ENCODE measurements at regions not wholly inside any gene's neighbourhood (a gene's known extent, or its start where the extent isn't known, plus 50 kb on each side); places are given as distances from the start of the nearest gene placed in this dataset.

- Histone ChIP-seq H3K36me3 (ENCODE audit: control insufficient read depth in 2 of 3, insufficient read depth in 3 of 3, low read length in 3 of 3) (no peaks in the 10 kb centered on the region), H3K27ac (ENCODE audit: low read depth in 2 of 2, low read length in 2 of 2) (no peak overlapping the region), H3K9ac (ENCODE audit: low read length in 3 of 3) (no peak overlapping the region), H3K9me3 (ENCODE audit: control insufficient read depth in 2 of 3, insufficient read depth in 1 of 3, low read length in 3 of 3) (peaks cover 0 to 3% (median 0%) of the 10 kb centered on the region in 3 donors), H3K27me3 (ENCODE audit: control insufficient read depth, insufficient read depth, low read length) (no peaks in the 10 kb centered on the region), H3K4me1 (ENCODE audit: control insufficient read depth in 2 of 3, insufficient read depth in 2 of 3, low read depth in 1 of 3, low read length in 3 of 3) (peaks cover 0 to 2% (median 0%) of the 10 kb centered on the region in 3 donors), H3K4me3 (ENCODE audit: low read length in 3 of 3) (no peak overlapping the region)
- intact Hi-C loops (cut with DNase I): no loop called here
- FAIRE-seq (no peak), DNase-seq (no peak)
- TF ChIP-seq CTCF (IDR thresholded peaks at IDR 0.05; ENCODE audit: borderline replicate concordance, extremely low read depth, insufficient read depth): no peak
Observed at GRCh38 chr9:33677961-33678360, 117.4 kb upstream of the PRSS3 start.

- no peaks in the 10 kb centered on the region for H3K36me3 ChIP-seq (ENCODE audit: control insufficient read depth in 2 of 3, insufficient read depth in 3 of 3, low read length in 3 of 3)
- H3K9me3 ChIP-seq (ENCODE audit: control insufficient read depth in 2 of 3, insufficient read depth in 1 of 3, low read length in 3 of 3): no peaks in the 10 kb centered on the region
- intact Hi-C loops (cut with DNase I): no loop called here
- no peak overlapping the region for H3K4me3 ChIP-seq (ENCODE audit: low read length in 3 of 3)
- H3K27me3 ChIP-seq (ENCODE audit: control insufficient read depth, insufficient read depth, low read length): no peaks in the 10 kb centered on the region
- H3K9ac ChIP-seq (ENCODE audit: low read length in 3 of 3): no peak overlapping the region
- no peaks in the 10 kb centered on the region for H3K4me1 ChIP-seq (ENCODE audit: control insufficient read depth in 2 of 3, insufficient read depth in 2 of 3, low read depth in 1 of 3, low read length in 3 of 3)
- FAIRE-seq: no peak
- no peak for DNase-seq
- H3K27ac ChIP-seq (ENCODE audit: low read depth in 2 of 2, low read length in 2 of 2): no peak overlapping the region
- TF ChIP-seq CTCF (IDR thresholded peaks at IDR 0.05; ENCODE audit: borderline replicate concordance, extremely low read depth, insufficient read depth): no peak
Observed at GRCh38 chr9:33682551-33682950, 112.8 kb upstream of the PRSS3 start.

- H3K9ac ChIP-seq (ENCODE audit: low read length in 3 of 3): no peak overlapping the region
- no peaks in the 10 kb centered on the region for H3K4me1 ChIP-seq (ENCODE audit: control insufficient read depth in 2 of 3, insufficient read depth in 2 of 3, low read depth in 1 of 3, low read length in 3 of 3)
- H3K36me3 ChIP-seq (ENCODE audit: control insufficient read depth in 2 of 3, insufficient read depth in 3 of 3, low read length in 3 of 3): no peaks in the 10 kb centered on the region
- FAIRE-seq (no peak), DNase-seq (no peak)
- H3K9me3 ChIP-seq (ENCODE audit: control insufficient read depth in 2 of 3, insufficient read depth in 1 of 3, low read length in 3 of 3): no peaks in the 10 kb centered on the region
- no peaks in the 10 kb centered on the region for H3K27me3 ChIP-seq (ENCODE audit: control insufficient read depth, insufficient read depth, low read length)
- H3K27ac ChIP-seq (ENCODE audit: low read depth in 2 of 2, low read length in 2 of 2): no peak overlapping the region
- intact Hi-C loops (cut with DNase I): no loop called here
- H3K4me3 ChIP-seq (ENCODE audit: low read length in 3 of 3): no peak overlapping the region
- no peak for TF ChIP-seq CTCF (IDR thresholded peaks at IDR 0.05; ENCODE audit: borderline replicate concordance, extremely low read depth, insufficient read depth)
Observed at GRCh38 chr9:33684831-33685230, 110.5 kb upstream of the PRSS3 start.

- Histone ChIP-seq H3K27ac (ENCODE audit: low read depth in 2 of 2, low read length in 2 of 2) (no peak overlapping the region), H3K4me3 (ENCODE audit: low read length in 3 of 3) (no peak overlapping the region), H3K27me3 (ENCODE audit: control insufficient read depth, insufficient read depth, low read length) (no peaks in the 10 kb centered on the region), H3K36me3 (ENCODE audit: control insufficient read depth in 2 of 3, insufficient read depth in 3 of 3, low read length in 3 of 3) (no peaks in the 10 kb centered on the region), H3K9ac (ENCODE audit: low read length in 3 of 3) (no peak overlapping the region), H3K9me3 (ENCODE audit: control insufficient read depth in 2 of 3, insufficient read depth in 1 of 3, low read length in 3 of 3) (no peaks in the 10 kb centered on the region), H3K4me1 (ENCODE audit: control insufficient read depth in 2 of 3, insufficient read depth in 2 of 3, low read depth in 1 of 3, low read length in 3 of 3) (no peaks in the 10 kb centered on the region)
- no peak for TF ChIP-seq CTCF (IDR thresholded peaks at IDR 0.05; ENCODE audit: borderline replicate concordance, extremely low read depth, insufficient read depth)
- FAIRE-seq (no peak), DNase-seq (no peak)
- intact Hi-C loops (cut with DNase I): no loop called here
Observed at GRCh38 chr9:33686942-33687341, 108.4 kb upstream of the PRSS3 start.
